Glutamatergic neuron (in vitro differentiated cells): ENCODE measurements at regions not wholly inside any gene's neighbourhood (a gene's known extent, or its start where the extent isn't known, plus 50 kb on each side); places are given as distances from the start of the nearest gene placed in this dataset.

Experiments used
- DNase-seq: peaks from one replicate; pipeline ENCODE4 v3.0.0; 2022
- H3K27ac Mint-ChIP-seq: one replicate; pipeline ENCODE4 v1.8.0; 2020; ENCODE audit warnings: mild to moderate bottlenecking, mixed read lengths, inconsistent platforms; ENCODE audit not compliant: unreplicated experiment
- H3K27me3 Mint-ChIP-seq: one replicate; pipeline ENCODE4 v1.8.0; 2020; ENCODE audit warnings: mild to moderate bottlenecking, moderate library complexity, mixed read lengths, inconsistent platforms; ENCODE audit not compliant: unreplicated experiment
- H3K36me3 Mint-ChIP-seq: one replicate; pipeline ENCODE4 v1.8.0; 2020; ENCODE audit warnings: mild to moderate bottlenecking, mixed read lengths, inconsistent platforms; ENCODE audit not compliant: unreplicated experiment
- H3K4me1 Mint-ChIP-seq: one replicate; pipeline ENCODE4 v1.8.0; 2020; ENCODE audit warnings: mild to moderate bottlenecking, low read depth, mixed read lengths, inconsistent platforms; ENCODE audit not compliant: unreplicated experiment
- H3K4me3 Mint-ChIP-seq: one replicate; pipeline ENCODE4 v1.8.0; 2020; ENCODE audit warnings: mild to moderate bottlenecking, mixed read lengths, inconsistent platforms; ENCODE audit not compliant: unreplicated experiment
- H3K9me3 Mint-ChIP-seq: one replicate; pipeline ENCODE4 v1.8.0; 2020; ENCODE audit warnings: mild to moderate bottlenecking, moderate library complexity, mixed read lengths, inconsistent platforms; ENCODE audit not compliant: unreplicated experiment
- CTCF ChIP-seq: fragments of 200-600 bp; sonication (generic); IDR thresholded peaks from one replicate; pipeline ENCODE4 v1.5.0; 2021; ENCODE audit not compliant: partially characterized antibody, unreplicated experiment

GRCh38 chr3:178028933-178029332 lies 507.3 kb upstream of the KCNMB2 start:
- H3K27ac Mint-ChIP-seq, result no peak overlapping the region
- TF ChIP-seq CTCF, result no peak
- no peaks in the 10 kb centered on the region for H3K9me3 Mint-ChIP-seq
- H3K27me3 Mint-ChIP-seq, result no peaks in the 10 kb centered on the region
- no peak overlapping the region for H3K4me3 Mint-ChIP-seq
- DNase-seq, result no peak
- H3K36me3 Mint-ChIP-seq, result no peaks in the 10 kb centered on the region
- H3K4me1 Mint-ChIP-seq, result no peaks in the 10 kb centered on the region

GRCh38 chr3:178036451-178037144 lies 499.6 kb upstream of the KCNMB2 start:
- Mint-ChIP-seq H3K4me3 (no peak overlapping the region), H3K27me3 (no peaks in the 10 kb centered on the region), H3K36me3 (no peaks in the 10 kb centered on the region), H3K4me1 (no peaks in the 10 kb centered on the region), H3K9me3 (no peaks in the 10 kb centered on the region), H3K27ac (no peak overlapping the region)
- no peak for TF ChIP-seq CTCF
- no peak for DNase-seq

- no peak overlapping the region for H3K4me3 Mint-ChIP-seq
- no peak for DNase-seq
- peaks cover 5% of the 10 kb centered on the region for H3K4me1 Mint-ChIP-seq
- no peak for TF ChIP-seq CTCF
- peaks cover 4% of the 10 kb centered on the region for H3K27me3 Mint-ChIP-seq
- no peaks in the 10 kb centered on the region for H3K36me3 Mint-ChIP-seq
- no peak overlapping the region for H3K27ac Mint-ChIP-seq
- no peaks in the 10 kb centered on the region for H3K9me3 Mint-ChIP-seq
Measured at GRCh38 chr3:178041931-178042330, 494.3 kb upstream of the KCNMB2 start.

GRCh38 chr3:178042376-178042775 lies 493.9 kb upstream of the KCNMB2 start:
- peaks cover 4% of the 10 kb centered on the region for H3K27me3 Mint-ChIP-seq
- DNase-seq, result no peak

More at GRCh38 chr3:178042376-178042775, 493.9 kb upstream of the KCNMB2 start:
- no peaks in the 10 kb centered on the region for H3K9me3 Mint-ChIP-seq
- TF ChIP-seq CTCF, result no peak
- H3K4me3 Mint-ChIP-seq, result no peak overlapping the region
- no peaks in the 10 kb centered on the region for H3K36me3 Mint-ChIP-seq
- peaks cover 5% of the 10 kb centered on the region for H3K4me1 Mint-ChIP-seq
- no peak overlapping the region for H3K27ac Mint-ChIP-seq
